D721Med (cell line): ENCODE measurements at regions not wholly inside any gene's neighbourhood (a gene's known extent, or its start where the extent isn't known, plus 50 kb on each side); places are given as distances from the start of the nearest gene placed in this dataset.
A peak's percentile ranks its signal among the peaks of the same experiment; 100 is the strongest.

Experiments used
- DNase-seq: peaks from one replicate; pipeline ENCODE4 v3.0.0; 2011; ENCODE audit warnings: low spot score; ENCODE audit not compliant: insufficient read length
- FAIRE-seq: peaks from 2 replicates; lab custom pipeline; 2011; peaks lifted over from hg19 to GRCh38; lab: Jason Lieb, UNC
- CTCF ChIP-seq: IDR thresholded peaks from 2 replicates; pipeline ENCODE4 v1.5.1; 2012; ENCODE audit warnings: mild to moderate bottlenecking, control low read depth; ENCODE audit not compliant: insufficient read depth; ENCODE audit errors: missing control alignments

GRCh38 chr7:16323313-16323712, 98.0 kb downstream of the CRPPA start:
- DNase-seq (no peak), FAIRE-seq (no peak)
- TF ChIP-seq CTCF: no peak

GRCh38 chr7:16320099-16320660, 101.2 kb downstream of the CRPPA start:
- no peak for TF ChIP-seq CTCF
- FAIRE-seq: peak; percentile 11
- DNase-seq: no peak

DNA sequence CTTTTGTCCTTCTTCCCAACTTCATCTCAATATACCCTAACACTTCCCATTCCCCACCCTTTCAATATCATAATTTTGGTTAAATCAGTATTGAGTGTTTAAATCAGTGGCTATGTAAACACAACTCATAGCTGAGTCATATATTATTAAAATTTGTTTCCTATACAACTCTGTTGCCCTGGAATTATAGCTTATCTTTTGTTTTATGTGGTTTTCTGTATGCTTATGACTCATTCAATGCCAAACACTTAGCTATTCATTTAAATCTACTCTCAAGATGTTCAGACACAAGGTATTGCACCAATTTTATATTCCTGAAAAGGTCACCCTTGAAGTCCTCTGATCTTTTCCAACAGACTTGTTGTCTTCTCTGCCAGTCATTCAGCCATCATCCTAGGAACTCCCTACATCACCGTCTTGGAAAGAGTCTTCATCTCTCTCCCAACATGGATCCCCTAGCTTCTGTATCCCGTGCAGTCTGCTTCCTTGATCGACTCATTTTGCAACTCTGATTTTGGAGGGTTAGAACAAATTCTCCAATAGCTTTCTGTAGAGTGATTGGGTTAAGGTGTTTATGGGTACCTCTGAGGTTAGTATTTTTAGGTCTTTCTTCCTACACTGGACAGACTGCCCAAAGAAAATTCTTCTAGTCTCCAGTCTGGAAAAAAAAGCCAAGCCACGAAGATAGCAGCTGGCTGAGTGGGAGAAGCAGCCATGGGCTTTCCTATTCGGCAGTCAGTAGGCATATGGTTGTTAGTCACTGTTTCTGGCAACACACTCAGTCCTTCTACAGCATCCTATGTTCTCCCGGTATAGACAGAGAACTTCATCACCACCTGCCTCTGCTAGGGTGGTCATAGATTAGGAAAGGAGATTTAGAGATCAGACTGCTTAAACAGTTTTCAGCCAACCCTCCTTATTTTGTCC, 102.1 kb downstream of the CRPPA start:
- no peak for FAIRE-seq
- no peak for DNase-seq
- TF ChIP-seq CTCF: no peak

DNA sequence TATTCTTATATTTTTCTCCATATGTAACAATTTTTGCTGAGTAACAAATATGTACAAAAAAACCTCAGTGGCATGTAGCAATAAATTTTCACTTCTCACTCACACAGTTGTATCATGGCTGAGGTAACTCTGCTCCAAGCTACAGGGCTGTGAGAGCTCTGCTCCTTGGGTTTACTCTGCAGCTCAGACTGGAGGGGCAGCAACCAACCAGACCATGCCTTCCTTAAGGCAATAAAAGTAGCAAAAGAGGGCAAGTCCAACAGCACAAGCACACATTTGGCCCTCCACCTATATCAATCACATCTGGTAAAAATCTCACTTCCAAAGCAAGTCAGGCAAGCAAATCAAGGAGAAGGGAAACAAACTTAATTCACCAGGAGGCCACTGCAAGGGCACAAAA, 102.9 kb downstream of the CRPPA start:
- FAIRE-seq (no peak), DNase-seq (no peak)
- no peak for TF ChIP-seq CTCF

- no peak for FAIRE-seq
- no peak for DNase-seq
- no peak for TF ChIP-seq CTCF
Observed at GRCh38 chr7:16317406-16317805, 103.9 kb downstream of the CRPPA start.

DNA sequence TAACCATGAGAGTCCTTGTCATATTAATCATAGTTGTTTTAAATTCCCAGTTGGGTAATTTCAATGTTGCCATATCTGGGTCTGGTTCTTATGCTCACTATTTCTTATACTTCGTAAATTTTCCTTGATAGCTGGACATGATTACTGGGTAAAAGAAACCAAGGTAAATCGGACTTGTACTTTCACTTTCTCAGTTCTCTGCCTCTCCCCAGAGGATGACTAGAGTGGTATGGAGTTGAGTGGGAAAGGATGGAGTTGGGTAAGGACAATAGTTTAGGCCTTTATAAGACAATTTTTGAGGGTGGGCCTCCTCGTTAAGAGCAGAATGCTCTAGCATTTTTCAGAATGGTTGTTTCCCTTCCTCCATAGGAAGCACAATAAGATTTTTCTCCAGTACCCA, 106.1 kb downstream of the CRPPA start:
- no peak for DNase-seq
- no peak for TF ChIP-seq CTCF

DNA sequence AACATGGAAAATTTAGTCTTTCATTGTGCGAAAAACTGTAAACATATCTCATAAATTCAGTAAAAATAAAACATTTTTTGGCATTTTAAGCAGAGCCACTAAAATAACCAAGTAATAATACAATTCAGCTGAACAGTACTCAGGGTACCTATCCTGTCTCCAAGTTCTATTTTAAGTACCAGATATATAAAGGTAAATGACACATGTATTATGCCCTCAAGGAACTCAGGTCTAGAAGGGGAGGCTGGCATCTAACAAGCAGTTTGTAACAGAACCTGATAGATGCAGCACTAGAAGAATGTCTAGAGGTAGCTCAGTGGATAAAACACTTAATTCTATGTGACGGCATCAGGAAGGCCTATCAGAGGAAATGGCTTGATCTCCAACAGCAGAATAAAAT, 112.2 kb downstream of the CRPPA start:
- DNase-seq: no peak
- FAIRE-seq: no peak
- no peak for TF ChIP-seq CTCF

More for the DNA sequence above, 106.1 kb downstream of the CRPPA start:
- FAIRE-seq: no peak
